D721Med (cell line): ENCODE measurements at regions not wholly inside any gene's neighbourhood (a gene's known extent, or its start where the extent isn't known, plus 50 kb on each side); places are given as distances from the start of the nearest gene placed in this dataset.

Source experiments
- DNase-seq: peaks from one replicate; pipeline ENCODE4 v3.0.0; 2011; ENCODE audit warnings: low spot score; ENCODE audit not compliant: insufficient read length
- FAIRE-seq: peaks from 2 replicates; lab custom pipeline; 2011; peaks lifted over from hg19 to GRCh38; lab: Jason Lieb, UNC
- TF ChIP-seq, protein P1 (sequence below): IDR thresholded peaks from 2 replicates; pipeline ENCODE4 v1.5.1; 2012; ENCODE audit warnings: mild to moderate bottlenecking, control low read depth; ENCODE audit not compliant: insufficient read depth; ENCODE audit errors: missing control alignments

DNA sequence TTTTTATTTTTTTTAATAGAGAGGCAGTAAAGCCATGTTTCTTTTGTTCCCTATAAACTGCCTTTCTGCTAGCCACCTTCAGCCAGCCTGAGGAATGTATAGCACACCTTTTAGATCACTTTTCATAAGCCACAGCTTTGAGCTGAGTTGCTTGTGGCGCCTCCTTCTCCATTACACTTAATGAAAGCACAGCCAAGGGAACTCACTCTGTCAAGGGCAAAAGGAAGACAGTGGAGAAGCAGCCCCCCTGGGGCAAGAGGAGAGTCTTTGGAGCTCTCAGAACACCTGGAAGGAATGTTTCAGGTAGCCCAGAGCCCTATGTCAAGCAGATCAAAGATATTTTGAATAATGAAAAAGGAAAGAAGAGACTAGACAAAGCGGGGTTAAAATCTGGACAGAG is 235.1 kb downstream of the CLIC5 start:
- no peak for DNase-seq
- no peak for FAIRE-seq
- TF ChIP-seq, protein P1, sequence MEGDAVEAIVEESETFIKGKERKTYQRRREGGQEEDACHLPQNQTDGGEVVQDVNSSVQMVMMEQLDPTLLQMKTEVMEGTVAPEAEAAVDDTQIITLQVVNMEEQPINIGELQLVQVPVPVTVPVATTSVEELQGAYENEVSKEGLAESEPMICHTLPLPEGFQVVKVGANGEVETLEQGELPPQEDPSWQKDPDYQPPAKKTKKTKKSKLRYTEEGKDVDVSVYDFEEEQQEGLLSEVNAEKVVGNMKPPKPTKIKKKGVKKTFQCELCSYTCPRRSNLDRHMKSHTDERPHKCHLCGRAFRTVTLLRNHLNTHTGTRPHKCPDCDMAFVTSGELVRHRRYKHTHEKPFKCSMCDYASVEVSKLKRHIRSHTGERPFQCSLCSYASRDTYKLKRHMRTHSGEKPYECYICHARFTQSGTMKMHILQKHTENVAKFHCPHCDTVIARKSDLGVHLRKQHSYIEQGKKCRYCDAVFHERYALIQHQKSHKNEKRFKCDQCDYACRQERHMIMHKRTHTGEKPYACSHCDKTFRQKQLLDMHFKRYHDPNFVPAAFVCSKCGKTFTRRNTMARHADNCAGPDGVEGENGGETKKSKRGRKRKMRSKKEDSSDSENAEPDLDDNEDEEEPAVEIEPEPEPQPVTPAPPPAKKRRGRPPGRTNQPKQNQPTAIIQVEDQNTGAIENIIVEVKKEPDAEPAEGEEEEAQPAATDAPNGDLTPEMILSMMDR: no peak

GRCh38 chr6:45775026-45775697 is 240.5 kb downstream of the CLIC5 start:
- FAIRE-seq (no peak), DNase-seq (no peak)
- TF ChIP-seq, protein P1: no peak

- DNase-seq (no peak), FAIRE-seq (peak; percentile 90)
- TF ChIP-seq, protein P1: no peak
Observed at GRCh38 chr6:45773906-45774305, 241.8 kb downstream of the CLIC5 start.

GRCh38 chr6:45772886-45773495 is 242.7 kb downstream of the CLIC5 start:
- no peak for DNase-seq
- TF ChIP-seq, protein P1: no peak
- peak; percentile 92 for FAIRE-seq

DNA sequence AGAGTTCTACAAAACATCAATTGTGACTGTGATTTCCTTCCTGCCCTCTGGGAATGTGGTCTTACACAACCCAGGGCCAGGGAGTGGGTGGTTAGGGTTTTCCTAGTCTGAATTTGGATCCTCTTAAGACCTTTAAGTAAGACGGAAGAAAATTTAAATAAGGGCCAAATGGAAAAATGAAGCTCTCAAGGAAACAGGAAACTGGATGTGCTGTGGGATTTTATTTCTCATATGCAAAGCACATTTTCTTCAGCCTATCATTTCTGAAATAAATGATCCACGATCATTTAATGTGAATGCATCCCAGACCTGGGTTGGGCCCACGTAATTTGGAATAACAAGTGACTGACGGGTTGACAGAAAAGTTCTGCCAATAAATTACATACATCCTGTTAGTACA is 243.6 kb downstream of the CLIC5 start:
- DNase-seq (no peak), FAIRE-seq (no peak)
- TF ChIP-seq, protein P1: no peak

- FAIRE-seq (no peak), DNase-seq (no peak)
- TF ChIP-seq, protein P1: no peak
Observed at GRCh38 chr6:45763281-45763680, 252.4 kb downstream of the CLIC5 start.

DNA sequence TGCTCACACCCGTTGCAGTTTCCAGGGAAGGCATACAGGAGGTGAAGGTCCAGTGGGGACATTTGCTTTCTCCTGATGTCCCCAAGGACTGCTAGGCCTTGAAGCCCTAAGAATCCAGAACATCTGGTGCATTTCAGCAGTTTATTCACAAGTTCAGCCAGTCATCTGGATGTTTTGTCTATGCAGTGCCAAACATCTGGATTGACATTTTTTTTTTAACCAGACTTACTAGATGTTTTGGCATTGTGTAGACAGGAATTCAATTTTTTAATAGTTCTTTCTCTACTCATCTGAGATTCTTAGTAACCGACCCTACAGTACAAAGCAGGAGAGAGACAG is 256.2 kb downstream of the CLIC5 start:
- DNase-seq (no peak), FAIRE-seq (no peak)
- TF ChIP-seq, protein P1: no peak
